ENCODE measurements at regions not wholly inside any gene's neighbourhood (a gene's known extent, or its start where the extent isn't known, plus 50 kb on each side); places are given as distances from the start of the nearest gene placed in this dataset.

- ChIA-PET CTCF (no interaction called here), POLR2A (no interaction called here)
- DNase-seq (ENCODE audit: extremely low spot score), result no peak
- no peak for TF ChIP-seq FOXA1 (IDR thresholded peaks at IDR 0.05)
These were observed 75.6 kb upstream of the BACE2 start for GRCh38 chr21:41092312-41092711.

GRCh38 chr21:41095983-41096382 lies 72.0 kb upstream of the BACE2 start:
- TF ChIP-seq CTBP1 (IDR thresholded peaks at IDR 0.05; ENCODE audit: borderline replicate concordance) (no peak), SP1 (IDR thresholded peaks at IDR 0.05) (no peak), FOXK2 (IDR thresholded peaks at IDR 0.05) (no peak), ARNT (IDR thresholded peaks at IDR 0.05) (no peak), HDGF (IDR thresholded peaks at IDR 0.05; ENCODE audit: borderline replicate concordance) (no peak), SUZ12 (IDR thresholded peaks at IDR 0.05) (no peak), BHLHE40 (IDR thresholded peaks at IDR 0.05; ENCODE audit: borderline replicate concordance) (no peak), FOXA1 (IDR thresholded peaks at IDR 0.05) (no peak), FOXM1 (IDR thresholded peaks at IDR 0.05; ENCODE audit: borderline replicate concordance) (no peak), TARDBP (IDR thresholded peaks at IDR 0.05) (no peak), ELF4 (IDR thresholded peaks at IDR 0.05) (no peak), NFRKB (IDR thresholded peaks at IDR 0.05) (no peak)
- ChIA-PET CTCF (no interaction called here), POLR2A (no interaction called here)
- no peak for DNase-seq (ENCODE audit: extremely low spot score)

DNA sequence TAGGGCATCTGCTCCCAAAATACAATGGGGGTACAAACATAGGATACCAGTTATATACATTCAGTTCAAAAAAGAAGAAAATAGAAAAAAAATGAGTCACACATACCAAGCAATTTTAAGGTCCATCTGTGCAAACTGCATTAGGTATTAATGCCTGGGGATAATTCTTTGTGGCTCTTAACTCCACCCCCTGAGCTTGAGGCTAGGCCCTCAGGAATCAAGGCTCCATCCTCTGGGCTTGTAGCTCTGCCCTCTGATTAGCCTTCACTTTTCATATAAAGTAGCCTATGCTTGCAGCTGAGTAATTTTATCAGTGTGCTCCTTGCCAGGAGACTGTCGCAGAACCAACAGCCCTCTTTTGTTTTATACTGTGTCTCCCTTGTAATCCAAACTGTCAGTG lies 69.9 kb upstream of the BACE2 start:
- CTCF ChIA-PET, result no interaction called here
- TF ChIP-seq FOXM1 (IDR thresholded peaks at IDR 0.05; ENCODE audit: borderline replicate concordance), result no peak
- no peak for TF ChIP-seq FOXK2 (IDR thresholded peaks at IDR 0.05)
- TF ChIP-seq L3MBTL2 (conservative IDR thresholded peaks at IDR 0.05), result no peak
- TF ChIP-seq SUZ12 (IDR thresholded peaks at IDR 0.05), result no peak
- TF ChIP-seq CTBP1 (IDR thresholded peaks at IDR 0.05; ENCODE audit: borderline replicate concordance), result no peak
- TF ChIP-seq, protein P1, sequence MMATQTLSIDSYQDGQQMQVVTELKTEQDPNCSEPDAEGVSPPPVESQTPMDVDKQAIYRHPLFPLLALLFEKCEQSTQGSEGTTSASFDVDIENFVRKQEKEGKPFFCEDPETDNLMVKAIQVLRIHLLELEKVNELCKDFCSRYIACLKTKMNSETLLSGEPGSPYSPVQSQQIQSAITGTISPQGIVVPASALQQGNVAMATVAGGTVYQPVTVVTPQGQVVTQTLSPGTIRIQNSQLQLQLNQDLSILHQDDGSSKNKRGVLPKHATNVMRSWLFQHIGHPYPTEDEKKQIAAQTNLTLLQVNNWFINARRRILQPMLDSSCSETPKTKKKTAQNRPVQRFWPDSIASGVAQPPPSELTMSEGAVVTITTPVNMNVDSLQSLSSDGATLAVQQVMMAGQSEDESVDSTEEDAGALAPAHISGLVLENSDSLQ (IDR thresholded peaks at IDR 0.05), result no peak
- no peak for TF ChIP-seq HDGF (IDR thresholded peaks at IDR 0.05; ENCODE audit: borderline replicate concordance)
- no peak for TF ChIP-seq ZNF384 (IDR thresholded peaks at IDR 0.05)
- no peak for TF ChIP-seq ARNT (IDR thresholded peaks at IDR 0.05)
- no peak for DNase-seq (ENCODE audit: extremely low spot score)
- POLR2A ChIA-PET, result no interaction called here

- POLR2A ChIA-PET, result no interaction called here
- CTCF ChIA-PET, result no interaction called here
- TF ChIP-seq ELF4 (IDR thresholded peaks at IDR 0.05) (no peak), FOXA1 (IDR thresholded peaks at IDR 0.05) (no peak), TARDBP (IDR thresholded peaks at IDR 0.05) (no peak), L3MBTL2 (conservative IDR thresholded peaks at IDR 0.05) (no peak), BHLHE40 (IDR thresholded peaks at IDR 0.05; ENCODE audit: borderline replicate concordance) (no peak), SP1 (IDR thresholded peaks at IDR 0.05) (no peak), FOXM1 (IDR thresholded peaks at IDR 0.05; ENCODE audit: borderline replicate concordance) (no peak), CTBP1 (IDR thresholded peaks at IDR 0.05; ENCODE audit: borderline replicate concordance) (no peak), LEF1 (IDR thresholded peaks at IDR 0.05; ENCODE audit: borderline replicate concordance) (no peak), FOXK2 (IDR thresholded peaks at IDR 0.05) (no peak), ZNF384 (IDR thresholded peaks at IDR 0.05) (no peak), SUZ12 (IDR thresholded peaks at IDR 0.05) (no peak), NFRKB (IDR thresholded peaks at IDR 0.05) (no peak), HDGF (IDR thresholded peaks at IDR 0.05; ENCODE audit: borderline replicate concordance) (no peak), ARNT (IDR thresholded peaks at IDR 0.05) (no peak)
- TF ChIP-seq, protein P1 (IDR thresholded peaks at IDR 0.05), result no peak
These were observed 69.4 kb upstream of the BACE2 start for GRCh38 chr21:41098481-41099042.

DNA sequence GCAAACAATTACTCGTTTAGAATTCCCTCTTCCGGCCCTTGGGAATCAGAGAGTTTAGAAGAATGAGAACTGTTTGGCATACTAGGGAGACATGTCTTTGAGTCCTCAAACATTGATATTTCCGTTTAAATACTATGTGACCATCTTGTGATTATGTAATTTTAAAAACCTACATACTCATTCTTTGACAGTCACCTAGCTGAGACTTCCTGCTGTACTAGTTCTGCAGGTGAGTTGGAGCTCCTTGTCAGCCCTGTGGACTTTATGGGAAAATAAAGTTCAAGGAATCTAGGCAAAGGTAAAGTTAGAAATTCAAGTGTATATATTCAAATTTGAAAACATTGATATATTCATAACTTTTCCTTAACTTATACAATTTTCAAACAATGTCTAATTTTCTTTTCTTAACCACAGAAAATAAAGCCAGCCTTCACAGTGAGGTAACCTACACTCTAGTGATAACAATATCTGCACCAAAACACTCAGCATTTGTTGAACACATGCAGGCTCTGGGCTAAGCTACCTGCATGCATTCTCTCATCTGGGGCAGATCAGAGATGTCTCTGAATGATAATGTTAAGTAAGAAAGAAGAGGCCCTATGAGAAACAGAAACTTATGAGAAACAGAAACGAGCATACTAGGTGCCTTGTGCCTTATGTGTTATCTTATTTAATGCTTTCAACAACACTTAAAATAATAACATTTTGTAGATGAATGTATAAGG lies 67.0 kb upstream of the BACE2 start:
- no peak for TF ChIP-seq CTBP1 (IDR thresholded peaks at IDR 0.05; ENCODE audit: borderline replicate concordance)
- no peak for TF ChIP-seq ZNF384 (IDR thresholded peaks at IDR 0.05)
- TF ChIP-seq LEF1 (IDR thresholded peaks at IDR 0.05; ENCODE audit: borderline replicate concordance), result no peak
- TF ChIP-seq ARNT (IDR thresholded peaks at IDR 0.05), result no peak
- TF ChIP-seq HDGF (IDR thresholded peaks at IDR 0.05; ENCODE audit: borderline replicate concordance), result no peak
- TF ChIP-seq NFRKB (IDR thresholded peaks at IDR 0.05), result no peak
- TF ChIP-seq SP1 (IDR thresholded peaks at IDR 0.05), result no peak
- TF ChIP-seq, protein P1 (IDR thresholded peaks at IDR 0.05), result no peak
- TF ChIP-seq FOXK2 (IDR thresholded peaks at IDR 0.05), result no peak
- ChIA-PET POLR2A (no interaction called here), CTCF (no interaction called here)
- DNase-seq (ENCODE audit: extremely low spot score), result no peak

More at GRCh38 chr21:41098481-41099042, 69.4 kb upstream of the BACE2 start:
- no peak for DNase-seq (ENCODE audit: extremely low spot score)

GRCh38 chr21:41102281-41102680 lies 65.7 kb upstream of the BACE2 start:
- POLR2A ChIA-PET, result no interaction called here
- TF ChIP-seq SUZ12 (IDR thresholded peaks at IDR 0.05), result no peak
- TF ChIP-seq ELF4 (IDR thresholded peaks at IDR 0.05), result no peak
- TF ChIP-seq NFRKB (IDR thresholded peaks at IDR 0.05), result no peak
- TF ChIP-seq CTBP1 (IDR thresholded peaks at IDR 0.05; ENCODE audit: borderline replicate concordance), result no peak
- TF ChIP-seq BHLHE40 (IDR thresholded peaks at IDR 0.05; ENCODE audit: borderline replicate concordance), result no peak
- TF ChIP-seq, protein P1 (IDR thresholded peaks at IDR 0.05), result no peak
- no peak for DNase-seq (ENCODE audit: extremely low spot score)
- CTCF ChIA-PET, result interaction anchor here (0.6 kb wide), 1 partner anchor 1233 kb away, joined by 3 read pairs; no protein-coding TSS in a partner anchor

All from HEK293T (cell line).